Endometrium (tissue), 2 donors: ENCODE measurements at regions not wholly inside any gene's neighbourhood (a gene's known extent, or its start where the extent isn't known, plus 50 kb on each side); places are given as distances from the start of the nearest gene placed in this dataset.
"Not testable (repeated sequence)": the region's sequence is repeated elsewhere in the genome, so short reads cannot be mapped to it uniquely, and the experiment has no call there.

ENCODE experiments used
- FAIRE-seq: peaks from 2 replicates; lab custom pipeline; 2012; peaks lifted over from hg19 to GRCh38; lab: Jason Lieb, UNC
- donor health status: control.
- donor health status: control.

GRCh38 chr6:103027271-103027931, 1633.9 kb downstream of the GRIK2 start:
- no peak for FAIRE-seq

- FAIRE-seq: no peak
These were observed 1624.9 kb downstream of the GRIK2 start for GRCh38 chr6:103018426-103018825.

- no peak for FAIRE-seq
These were observed 1624.4 kb downstream of the GRIK2 start for GRCh38 chr6:103017878-103018277.

DNA sequence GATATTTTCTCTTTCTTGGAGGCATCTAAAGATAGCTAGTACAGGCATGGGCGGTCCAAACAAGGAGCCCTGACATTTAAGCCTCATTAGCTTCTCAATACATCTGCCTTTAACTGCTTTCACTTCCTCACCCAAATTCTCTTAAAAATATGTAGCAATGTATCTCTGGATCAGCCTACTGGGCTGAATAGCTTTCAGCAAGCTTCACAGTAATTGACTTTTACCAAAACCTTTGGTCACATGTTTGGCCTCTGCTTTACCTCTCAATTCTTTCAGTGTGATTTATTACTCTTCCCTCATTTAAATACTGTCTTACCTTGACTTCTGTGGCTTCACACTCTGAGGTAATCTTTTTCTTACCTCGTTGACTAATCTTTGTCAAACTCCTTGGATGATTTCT, 1618.1 kb downstream of the GRIK2 start:
- FAIRE-seq: no peak

DNA sequence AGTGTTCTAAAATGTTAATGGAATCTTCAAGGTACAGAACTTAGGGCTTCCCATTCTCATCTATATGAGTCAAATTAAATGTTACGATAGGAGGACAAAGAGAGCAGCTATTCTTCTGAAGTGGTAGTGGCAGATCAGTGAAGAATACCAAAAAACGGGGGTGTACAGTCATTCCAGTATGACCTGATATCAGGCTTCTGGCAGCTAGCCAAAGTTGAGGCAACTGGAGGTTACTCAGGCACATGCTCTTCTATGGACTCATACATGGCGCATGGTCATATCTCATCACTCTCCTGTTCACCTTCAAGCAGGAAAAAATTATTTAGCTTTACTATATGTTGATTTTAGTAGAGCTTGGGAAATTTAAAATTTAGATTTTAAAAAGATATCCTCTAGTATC, 1608.8 kb downstream of the GRIK2 start:
- no peak for FAIRE-seq

GRCh38 chr6:103001724-103002123, 1608.2 kb downstream of the GRIK2 start:
- no peak for FAIRE-seq

GRCh38 chr6:103000688-103001087, 1607.2 kb downstream of the GRIK2 start:
- FAIRE-seq: no peak

GRCh38 chr6:102995491-102995890, 1602.0 kb downstream of the GRIK2 start:
- FAIRE-seq: no peak

DNA sequence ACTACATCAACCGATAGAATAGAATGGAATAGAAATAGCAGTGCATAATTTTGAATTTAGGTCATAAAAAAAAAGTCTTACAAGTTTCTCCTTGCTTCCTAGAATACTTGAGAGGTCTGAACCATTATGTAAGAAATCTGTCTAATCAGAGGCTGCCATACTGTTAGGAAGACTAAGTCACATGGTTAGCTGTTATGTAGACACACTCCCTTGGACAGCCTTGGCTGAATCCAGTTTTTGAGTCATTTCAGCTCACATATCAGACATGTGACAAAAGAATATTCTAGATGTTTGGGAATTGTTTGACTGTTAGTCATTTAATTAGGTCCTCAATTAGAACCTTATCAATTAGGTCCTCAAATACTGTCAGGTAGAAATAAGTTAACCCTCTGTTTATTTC, 1601.4 kb downstream of the GRIK2 start:
- no peak for FAIRE-seq

DNA sequence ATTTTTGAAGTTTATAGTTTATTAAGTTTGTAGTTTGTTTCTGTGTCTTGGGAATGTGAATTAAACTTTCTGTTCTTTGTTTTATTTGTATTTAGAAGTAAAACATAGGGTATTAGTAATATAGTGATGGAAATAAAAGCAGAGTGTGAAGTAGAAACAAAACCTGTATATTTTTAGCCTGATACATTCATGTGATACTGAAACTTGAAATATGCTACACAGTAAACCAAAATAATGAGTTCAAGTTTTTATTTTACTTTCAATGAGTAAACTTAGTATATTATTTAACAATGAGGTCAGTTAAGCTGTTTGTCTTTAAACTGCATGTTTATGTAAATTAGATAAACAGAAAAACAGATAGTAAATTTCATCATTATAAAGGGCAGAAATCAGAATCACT, 1592.6 kb downstream of the GRIK2 start:
- FAIRE-seq: peak; percentile 93

- FAIRE-seq: no peak
These were observed 1590.8 kb downstream of the GRIK2 start for GRCh38 chr6:102984357-102984756.

DNA sequence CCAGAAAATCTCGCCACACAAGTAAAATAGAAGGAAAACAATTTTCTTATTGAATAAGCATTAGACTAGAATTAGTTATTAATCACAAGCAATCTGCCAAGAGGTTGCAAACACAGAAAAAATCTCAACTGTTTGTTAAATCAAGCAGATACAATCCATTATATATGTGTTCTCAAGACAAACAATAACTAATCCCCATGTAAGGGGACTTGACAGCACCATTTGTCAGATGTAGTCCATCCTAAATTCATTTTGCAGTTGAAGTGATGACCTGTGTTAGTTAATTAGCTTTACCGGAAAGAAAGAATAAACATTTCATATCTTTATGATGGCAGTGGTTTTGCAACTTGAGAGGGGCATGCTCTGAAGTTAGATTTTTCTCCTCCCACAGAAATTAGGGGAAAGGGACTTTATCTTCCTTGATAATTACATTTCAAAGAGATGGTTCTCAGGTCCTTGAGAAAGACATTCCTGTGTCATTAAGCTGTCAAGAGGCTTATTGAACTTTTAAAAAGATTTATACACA, 1588.0 kb downstream of the GRIK2 start:
- FAIRE-seq: no peak

GRCh38 chr6:102980951-102981350, 1587.4 kb downstream of the GRIK2 start:
- no peak for FAIRE-seq

DNA sequence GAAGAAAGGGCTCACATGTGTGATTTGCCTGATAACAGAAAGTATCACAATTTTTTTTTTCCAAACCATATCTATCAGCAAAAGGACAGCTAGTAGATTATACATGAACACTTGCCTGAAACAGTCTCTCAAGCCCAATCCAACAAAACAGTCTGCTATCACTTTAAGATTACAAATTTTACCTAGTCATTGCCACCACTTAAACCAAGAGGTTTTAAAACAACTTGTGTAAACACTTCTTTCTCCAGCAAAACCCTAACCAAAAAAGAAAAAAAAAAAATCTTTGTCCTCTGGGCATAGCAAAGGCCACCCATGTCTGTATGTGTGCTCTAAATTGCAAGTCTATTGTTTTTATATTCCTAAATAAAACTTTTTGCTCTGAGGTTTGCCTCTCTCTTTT, 1568.4 kb downstream of the GRIK2 start:
- FAIRE-seq: no peak

DNA sequence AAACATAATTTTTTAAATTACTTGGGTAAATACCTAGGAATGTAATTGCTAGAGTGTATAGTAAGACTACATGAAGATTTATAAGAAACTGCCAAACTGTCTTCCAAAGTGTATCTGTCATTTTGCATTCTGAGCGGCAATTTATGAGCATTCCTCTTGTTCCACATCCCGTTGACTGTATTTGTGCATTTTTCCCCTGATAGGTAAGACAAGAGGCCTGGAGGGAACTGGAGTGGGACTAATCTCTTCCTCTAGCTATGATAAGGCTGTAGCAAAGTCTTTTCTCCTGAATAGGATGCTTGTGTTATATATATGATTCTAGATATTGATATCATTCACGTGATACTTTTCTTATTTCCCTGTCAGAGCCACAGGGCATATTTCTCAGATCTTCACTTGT, 1557.5 kb downstream of the GRIK2 start:
- FAIRE-seq: no peak

DNA sequence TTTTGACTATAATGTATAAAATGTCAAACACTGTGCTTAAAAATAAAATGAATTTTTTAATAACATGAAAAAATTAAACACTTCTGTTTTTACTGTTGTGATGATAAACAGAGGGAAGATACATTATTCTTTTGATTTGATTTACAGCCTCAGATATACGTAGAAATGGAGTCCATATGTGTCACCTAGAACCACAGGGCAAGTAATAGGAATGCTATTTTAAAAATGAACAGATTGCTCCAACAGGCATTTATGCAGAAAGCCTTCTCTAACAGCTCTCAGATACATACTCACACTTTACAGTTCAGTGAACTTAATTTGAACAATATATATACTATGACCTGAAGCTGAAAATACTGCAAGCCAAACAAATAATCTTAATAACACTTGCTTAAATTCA, 1551.0 kb downstream of the GRIK2 start:
- no peak for FAIRE-seq

- FAIRE-seq: no peak
These were observed 1548.7 kb downstream of the GRIK2 start for GRCh38 chr6:102942206-102942605.

DNA sequence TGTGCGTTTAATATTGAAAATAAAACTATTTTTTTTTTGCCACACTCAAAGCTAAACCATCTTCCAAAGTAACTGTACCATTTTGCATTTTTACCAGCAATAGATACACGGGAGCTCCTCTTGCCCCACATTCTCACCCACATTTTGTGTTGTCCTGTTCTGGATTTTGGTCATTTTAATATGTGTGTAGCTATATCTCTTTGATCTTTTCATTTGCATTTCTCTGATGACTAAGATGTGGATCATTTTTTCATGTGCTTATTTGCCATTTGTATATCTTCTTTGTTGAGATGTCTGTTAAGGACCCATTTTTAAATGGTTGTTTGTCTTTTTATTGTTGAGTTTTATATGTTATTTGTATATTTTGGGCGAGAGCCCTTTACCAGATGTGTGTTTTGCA, 1543.5 kb downstream of the GRIK2 start:
- no peak for FAIRE-seq

DNA sequence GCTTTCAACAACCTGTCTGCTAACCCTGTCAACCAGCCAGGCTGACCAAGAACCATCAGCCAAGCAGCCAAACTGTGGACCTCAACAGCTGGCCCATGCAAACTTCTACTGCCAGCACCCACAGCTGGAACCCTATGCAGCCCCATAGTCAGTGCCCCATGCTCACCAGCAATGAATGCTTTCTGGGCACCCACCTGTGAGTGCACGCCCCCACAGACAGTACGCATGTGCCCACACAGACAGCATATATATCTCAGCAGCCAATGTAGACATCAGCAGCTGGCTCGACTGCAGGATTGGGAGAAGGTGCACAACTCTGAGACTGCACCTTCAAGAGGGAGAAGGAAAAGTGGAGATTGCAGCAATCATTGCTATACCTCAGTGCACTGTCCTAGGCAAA, 1534.6 kb downstream of the GRIK2 start:
- FAIRE-seq: no peak

GRCh38 chr6:102918161-102918560, 1524.7 kb downstream of the GRIK2 start:
- no peak for FAIRE-seq

DNA sequence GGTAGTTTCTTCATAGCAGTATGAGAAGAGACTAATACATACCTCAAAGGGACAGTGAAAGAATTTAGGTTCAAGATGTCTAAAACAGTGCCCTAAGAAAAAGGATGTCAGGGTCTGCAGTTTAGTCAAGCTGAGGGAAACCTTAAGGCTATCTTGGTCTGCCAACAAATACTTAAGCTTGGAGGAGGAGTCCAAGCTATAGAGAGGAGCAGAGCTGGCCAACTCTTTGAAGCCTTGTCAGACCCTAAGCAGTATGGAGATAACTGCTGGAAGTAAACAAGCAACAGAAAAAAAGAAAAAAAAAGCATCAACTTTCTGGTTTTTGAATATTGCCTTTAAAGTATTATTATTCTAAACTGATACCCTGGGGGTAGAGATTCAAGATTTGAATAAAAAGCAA, 1518.1 kb downstream of the GRIK2 start:
- FAIRE-seq: no peak

GRCh38 chr6:102910701-102911139, 1517.2 kb downstream of the GRIK2 start:
- FAIRE-seq: not testable (repeated sequence)

GRCh38 chr6:102907181-102907580, 1513.7 kb downstream of the GRIK2 start:
- no peak for FAIRE-seq

GRCh38 chr6:102902471-102902870, 1509.0 kb downstream of the GRIK2 start:
- no peak for FAIRE-seq
